Loucy (cell line): ENCODE measurements at regions not wholly inside any gene's neighbourhood (a gene's known extent, or its start where the extent isn't known, plus 50 kb on each side); places are given as distances from the start of the nearest gene placed in this dataset.

Source experiments
- H2AFZ ChIP-seq: fragments of 200-600 bp; sonication (generic); 2 replicates; pipeline ENCODE4 v1.6.0; 2016; ENCODE audit warnings: antibody characterized with exemption, mild to moderate bottlenecking, low read length, moderate library complexity
- H3F3A ChIP-seq: fragments of 200-600 bp; 2 replicates; pipeline ENCODE4 v1.6.0; 2016; ENCODE audit warnings: antibody characterized with exemption, low read depth, mild to moderate bottlenecking
- H3K27me3 ChIP-seq: fragments of 200-600 bp; sonication (generic); 2 replicates; pipeline ENCODE4 v1.6.1; 2014; ENCODE audit warnings: low read length, mild to moderate bottlenecking; ENCODE audit not compliant: insufficient read depth, poor library complexity, severe bottlenecking
- H3K36me3 ChIP-seq: fragments of 200-600 bp; sonication (generic); 2 replicates; pipeline ENCODE4 v1.6.1; 2016; ENCODE audit warnings: low read length; ENCODE audit not compliant: insufficient read depth
- H3K4me1 ChIP-seq: fragments of 200-600 bp; sonication (generic); 2 replicates; pipeline ENCODE4 v1.5.1; 2014; ENCODE audit warnings: low read length, mild to moderate bottlenecking; ENCODE audit not compliant: insufficient read depth, poor library complexity, severe bottlenecking
- H3K4me2 ChIP-seq: fragments of 200-600 bp; sonication (generic); 2 replicates; pipeline ENCODE4 v1.6.0; 2014; ENCODE audit warnings: antibody characterized with exemption, low read length, low read depth, mild to moderate bottlenecking; ENCODE audit not compliant: poor library complexity, severe bottlenecking
- H3K4me3 ChIP-seq: fragments of 200-600 bp; sonication (generic); 2 replicates; pipeline ENCODE4 v1.5.1; 2014; ENCODE audit warnings: low read length, mild to moderate bottlenecking, mixed read lengths; ENCODE audit not compliant: poor library complexity, severe bottlenecking
- H3K79me2 ChIP-seq: fragments of 200-600 bp; sonication (generic); 2 replicates; pipeline ENCODE4 v1.6.1; 2014; ENCODE audit warnings: low read length; ENCODE audit not compliant: insufficient read depth
- H3K9ac ChIP-seq: fragments of 200-600 bp; sonication (generic); 2 replicates; pipeline ENCODE4 v1.6.0; 2014; ENCODE audit warnings: mild to moderate bottlenecking, low read depth, low read length, moderate library complexity; ENCODE audit not compliant: poor library complexity, severe bottlenecking
- H3K9me2 ChIP-seq: fragments of 200-600 bp; sonication (generic); replicated peaks from 2 replicates; pipeline ENCODE4 v1.6.1; 2016; ENCODE audit warnings: low read depth, low read length, mixed read lengths
- H3K9me3 ChIP-seq: fragments of 200-600 bp; sonication (generic); 2 replicates; pipeline ENCODE4 v1.6.1; 2014; ENCODE audit warnings: mild to moderate bottlenecking, antibody characterized with exemption, low read length, low read depth; ENCODE audit not compliant: insufficient read depth
- H4K20me1 ChIP-seq: fragments of 200-600 bp; sonication (generic); 2 replicates; pipeline ENCODE4 v1.6.0; 2014; ENCODE audit warnings: antibody characterized with exemption, low read length, mild to moderate bottlenecking; ENCODE audit not compliant: insufficient read depth, poor library complexity, severe bottlenecking
- CTCF ChIP-seq: fragments of 200-600 bp; sonication (generic); conservative IDR thresholded peaks from 2 replicates; pipeline ENCODE4 v1.5.1; 2014; ENCODE audit warnings: mild to moderate bottlenecking, antibody characterized with exemption, low read length
- EZH2phosphoT487 ChIP-seq: fragments of 200-600 bp; IDR thresholded peaks from 2 replicates; pipeline ENCODE4 v1.6.1; 2018; ENCODE audit warnings: antibody characterized with exemption, mild to moderate bottlenecking, moderate library complexity, borderline replicate concordance

- H3K36me3 ChIP-seq, result no peaks in the 10 kb centered on the region
- H3K4me2 ChIP-seq, result no peak overlapping the region
- no peaks in the 10 kb centered on the region for H3K79me2 ChIP-seq
- H3K9me2 ChIP-seq, result no peaks in the 10 kb centered on the region
- no peaks in the 10 kb centered on the region for H3K9me3 ChIP-seq
- no peak overlapping the region for H2AFZ ChIP-seq
- no peak overlapping the region for H3K9ac ChIP-seq
- no peaks in the 10 kb centered on the region for H3K27me3 ChIP-seq
- no peak overlapping the region for H3K4me3 ChIP-seq
- TF ChIP-seq CTCF, result no peak
- TF ChIP-seq EZH2phosphoT487, result no peak
- H4K20me1 ChIP-seq, result no peaks in the 10 kb centered on the region
- H3F3A ChIP-seq, result no peaks in the 10 kb centered on the region
- H3K4me1 ChIP-seq, result no peaks in the 10 kb centered on the region
Observed at GRCh38 chr5:156052656-156053055, 274.3 kb upstream of the SGCD start.

- Histone ChIP-seq H3K36me3 (no peaks in the 10 kb centered on the region), H3K4me3 (no peak overlapping the region), H3F3A (no peaks in the 10 kb centered on the region), H3K27me3 (no peaks in the 10 kb centered on the region), H3K79me2 (no peaks in the 10 kb centered on the region), H3K9ac (no peak overlapping the region), H3K9me3 (no peaks in the 10 kb centered on the region), H3K4me1 (no peaks in the 10 kb centered on the region), H4K20me1 (no peaks in the 10 kb centered on the region), H3K4me2 (no peak overlapping the region), H3K9me2 (no peaks in the 10 kb centered on the region), H2AFZ (no peak overlapping the region)
- TF ChIP-seq EZH2phosphoT487, result no peak
- TF ChIP-seq CTCF, result no peak
Observed at GRCh38 chr5:156053056-156053455, 273.9 kb upstream of the SGCD start.

GRCh38 chr5:156076912-156077311 is 250.1 kb upstream of the SGCD start:
- Histone ChIP-seq H4K20me1 (no peaks in the 10 kb centered on the region), H3K36me3 (no peaks in the 10 kb centered on the region), H3K4me1 (no peaks in the 10 kb centered on the region), H3K27me3 (no peaks in the 10 kb centered on the region), H3K79me2 (no peaks in the 10 kb centered on the region), H3K9me3 (no peaks in the 10 kb centered on the region), H3K4me3 (no peak overlapping the region), H3K4me2 (no peak overlapping the region), H3F3A (no peaks in the 10 kb centered on the region), H2AFZ (no peak overlapping the region), H3K9me2 (no peaks in the 10 kb centered on the region), H3K9ac (no peak overlapping the region)
- TF ChIP-seq CTCF (no peak), EZH2phosphoT487 (no peak)
